ENCODE measurements at regions not wholly inside any gene's neighbourhood (a gene's known extent, or its start where the extent isn't known, plus 50 kb on each side); places are given as distances from the start of the nearest gene placed in this dataset.

DNA sequence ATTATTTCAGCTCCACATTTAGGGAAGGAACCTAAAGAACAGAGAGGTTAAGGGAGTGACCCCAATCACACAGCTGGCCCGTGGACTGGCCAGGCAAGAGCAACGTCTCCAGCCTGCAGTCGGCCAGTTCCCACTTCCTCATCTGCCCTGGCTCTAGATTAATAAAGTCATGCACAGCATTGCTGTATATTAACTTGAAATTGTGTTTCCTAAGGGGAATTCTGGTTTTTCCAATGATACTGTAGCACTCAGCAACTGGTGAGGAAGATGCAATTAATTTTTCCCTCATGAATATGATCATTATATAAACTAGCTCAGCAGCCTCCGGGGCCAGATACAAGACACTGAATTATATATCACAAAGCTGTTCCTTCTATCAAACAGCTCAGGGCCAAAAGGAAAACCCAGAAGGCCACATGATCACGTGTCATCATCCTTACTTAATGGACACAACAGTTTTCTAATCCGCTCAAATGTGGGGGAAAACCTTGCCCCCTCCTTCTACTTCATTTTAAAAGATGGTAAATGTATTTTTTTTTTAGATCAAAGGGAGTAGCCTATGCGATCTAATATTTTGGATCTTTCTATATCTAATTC is 295.3 kb upstream of the PRKCQ start:
- TF ChIP-seq CTCF (IDR thresholded peaks at IDR 0.05; ENCODE audit: low read depth, low read length, missing control alignments), result no peak
- H3K4me3 ChIP-seq (replicated peaks; ENCODE audit: low read depth, low read length), result no peak overlapping the region
- no peak for DNase-seq (ENCODE audit: extremely low read depth, low read depth)

DNA sequence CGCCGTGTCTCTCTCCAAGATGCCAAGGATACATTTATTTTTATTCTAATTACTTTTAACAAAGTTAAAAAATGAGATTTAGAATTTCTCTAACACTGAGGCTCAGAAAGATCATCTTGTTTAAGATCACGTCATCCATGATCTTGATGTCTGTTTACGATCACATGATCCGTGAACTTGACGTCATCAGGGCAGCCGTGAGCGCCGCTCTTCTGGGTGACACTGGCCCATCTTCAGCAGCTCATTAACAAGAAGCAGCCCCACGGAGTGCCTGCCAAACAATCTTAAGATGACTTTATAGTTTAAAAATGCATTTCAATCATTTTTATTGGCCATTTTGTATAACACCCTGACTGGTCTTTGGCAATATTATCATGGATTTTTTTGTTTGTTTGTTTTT is 291.1 kb upstream of the PRKCQ start:
- TF ChIP-seq CTCF (IDR thresholded peaks at IDR 0.05; ENCODE audit: low read depth, low read length, missing control alignments), result no peak
- H3K4me3 ChIP-seq (replicated peaks; ENCODE audit: low read depth, low read length), result no peak overlapping the region
- DNase-seq (ENCODE audit: extremely low read depth, low read depth), result no peak

DNA sequence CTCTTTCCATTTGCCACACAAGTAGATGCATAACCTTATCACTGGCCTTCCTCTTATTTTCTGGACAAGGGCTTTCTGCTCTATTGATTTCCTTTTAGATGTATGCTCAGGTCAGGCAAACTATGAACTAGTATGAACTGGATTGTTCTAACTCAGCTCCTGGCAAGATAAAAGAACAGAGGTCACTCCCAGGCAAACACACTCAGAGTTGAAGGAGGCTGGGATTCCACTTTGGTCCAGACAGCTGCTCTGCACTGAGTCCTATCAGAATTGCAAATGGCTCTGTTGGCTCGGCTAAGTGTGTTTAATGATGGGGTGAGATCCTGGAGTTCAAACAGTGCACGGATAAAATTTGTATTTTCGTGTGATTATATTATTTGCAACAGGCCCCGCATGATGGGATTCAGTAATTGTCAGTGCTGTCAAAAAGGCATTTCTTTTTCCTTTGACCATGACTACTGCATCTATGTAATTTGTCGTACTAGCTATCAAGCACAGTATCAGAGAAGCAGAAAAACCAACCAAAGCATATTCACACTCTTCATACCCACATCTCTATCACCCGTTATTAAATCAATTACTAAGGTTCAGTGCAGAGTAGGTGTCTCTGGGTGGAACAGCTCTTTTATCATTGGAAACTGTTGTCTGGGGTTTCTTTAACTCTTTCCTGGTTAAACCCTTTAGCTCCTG is 288.1 kb upstream of the PRKCQ start:
- TF ChIP-seq CTCF (IDR thresholded peaks at IDR 0.05; ENCODE audit: low read depth, low read length, missing control alignments), result no peak
- H3K4me3 ChIP-seq (replicated peaks; ENCODE audit: low read depth, low read length), result no peak overlapping the region
- no peak for DNase-seq (ENCODE audit: extremely low read depth, low read depth)

DNA sequence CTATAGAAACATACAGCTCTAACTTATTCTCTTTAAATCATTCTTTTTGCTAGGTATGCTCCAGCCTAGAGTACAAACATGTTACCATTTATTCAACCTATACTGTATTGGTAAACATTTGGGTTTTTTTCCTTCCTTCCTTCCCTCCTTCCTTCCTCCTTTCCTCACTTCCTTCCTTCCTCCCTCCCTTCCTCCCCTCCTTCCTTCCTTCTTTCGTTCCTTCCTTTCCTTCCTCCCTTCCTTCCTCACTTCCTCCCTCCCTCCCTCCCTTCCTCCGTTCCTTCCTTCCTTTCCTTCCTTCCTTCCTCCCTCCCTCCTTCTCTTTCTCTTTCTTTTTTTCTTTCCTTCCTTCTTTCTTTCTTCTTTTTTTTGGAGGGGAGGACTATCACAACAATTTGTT is 286.7 kb upstream of the PRKCQ start:
- TF ChIP-seq CTCF (IDR thresholded peaks at IDR 0.05; ENCODE audit: low read depth, low read length, missing control alignments), result no peak
- DNase-seq (ENCODE audit: extremely low read depth, low read depth), result no peak
- no peak overlapping the region for H3K4me3 ChIP-seq (replicated peaks; ENCODE audit: low read depth, low read length)

DNA sequence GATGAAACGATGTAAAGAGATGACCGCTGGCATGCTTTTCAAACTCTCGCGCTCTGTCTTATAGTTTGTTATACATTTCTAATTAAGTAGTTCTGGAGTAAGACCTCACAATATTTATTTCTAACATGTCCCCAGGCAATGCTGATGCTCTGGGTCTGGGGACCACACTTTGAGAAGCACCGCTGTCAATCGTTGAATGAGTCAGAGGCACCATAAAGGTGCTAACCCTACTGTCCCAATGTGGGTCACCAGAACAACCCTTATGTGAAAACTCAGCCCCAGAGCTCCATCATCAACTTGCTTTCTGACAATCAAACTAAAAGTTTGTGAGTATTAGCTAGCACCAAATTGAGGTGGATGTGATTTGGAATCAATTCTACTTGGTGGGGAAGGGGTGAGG is 284.1 kb upstream of the PRKCQ start:
- no peak for TF ChIP-seq CTCF (IDR thresholded peaks at IDR 0.05; ENCODE audit: low read depth, low read length, missing control alignments)
- no peak for DNase-seq (ENCODE audit: extremely low read depth, low read depth)
- H3K4me3 ChIP-seq (replicated peaks; ENCODE audit: low read depth, low read length), result no peak overlapping the region

GRCh38 chr10:6863381-6863780 is 283.3 kb upstream of the PRKCQ start:
- TF ChIP-seq CTCF (IDR thresholded peaks at IDR 0.05; ENCODE audit: low read depth, low read length, missing control alignments), result no peak
- DNase-seq (ENCODE audit: extremely low read depth, low read depth), result no peak
- no peak overlapping the region for H3K4me3 ChIP-seq (replicated peaks; ENCODE audit: low read depth, low read length)

All from HFF-Myc (cell line).